ENCODE measurements at regions not wholly inside any gene's neighbourhood (a gene's known extent, or its start where the extent isn't known, plus 50 kb on each side); places are given as distances from the start of the nearest gene placed in this dataset.

DNA sequence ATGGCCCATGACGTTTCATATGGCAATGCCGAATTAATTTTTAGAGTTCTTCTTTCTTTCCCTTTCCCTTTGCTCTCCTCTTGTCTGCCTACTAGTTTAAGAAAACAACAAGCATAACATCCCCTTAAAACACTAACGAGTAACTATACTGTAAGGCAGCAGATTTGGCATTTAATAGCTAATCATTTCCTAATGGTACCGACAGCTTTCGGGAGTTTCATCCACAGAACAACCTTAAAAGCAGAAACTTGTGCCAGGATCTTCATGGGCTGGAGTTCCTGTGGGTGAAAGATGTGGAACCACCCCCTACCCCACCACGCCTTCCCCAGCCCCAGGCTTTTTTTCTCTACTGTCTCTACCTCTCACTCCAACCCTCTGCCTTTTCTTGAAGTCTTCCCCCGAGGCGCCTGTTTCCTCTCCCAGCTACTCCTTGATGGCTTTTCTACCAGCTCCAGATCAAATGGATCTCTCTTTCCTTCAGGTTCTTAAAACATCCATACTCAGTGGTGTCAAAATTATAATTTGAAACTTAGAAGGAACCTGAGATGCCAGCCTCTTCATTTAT, 319.5 kb downstream of the PIK3R1 start:
- Histone ChIP-seq H3K27me3 (ENCODE audit: control insufficient read depth in 1 of 2, insufficient read depth in 2 of 2, low read length in 2 of 2) (peaks cover 3 to 5% of the 10 kb centered on the region in 2 experiments), H3K4me3 (ENCODE audit: low read length) (no peak overlapping the region), H3K4me1 (ENCODE audit: insufficient read depth, low read length) (no peaks in the 10 kb centered on the region), H3K36me3 (ENCODE audit: insufficient read depth, low read length) (no peaks in the 10 kb centered on the region), H3K27ac (ENCODE audit: low read depth in 1 of 2, low read length in 2 of 2) (no peak overlapping the region), H3K9me3 (ENCODE audit: control insufficient read depth in 1 of 2, insufficient read depth in 1 of 2, low read length in 2 of 2) (no peaks in the 10 kb centered on the region)
- TF ChIP-seq, protein P1, sequence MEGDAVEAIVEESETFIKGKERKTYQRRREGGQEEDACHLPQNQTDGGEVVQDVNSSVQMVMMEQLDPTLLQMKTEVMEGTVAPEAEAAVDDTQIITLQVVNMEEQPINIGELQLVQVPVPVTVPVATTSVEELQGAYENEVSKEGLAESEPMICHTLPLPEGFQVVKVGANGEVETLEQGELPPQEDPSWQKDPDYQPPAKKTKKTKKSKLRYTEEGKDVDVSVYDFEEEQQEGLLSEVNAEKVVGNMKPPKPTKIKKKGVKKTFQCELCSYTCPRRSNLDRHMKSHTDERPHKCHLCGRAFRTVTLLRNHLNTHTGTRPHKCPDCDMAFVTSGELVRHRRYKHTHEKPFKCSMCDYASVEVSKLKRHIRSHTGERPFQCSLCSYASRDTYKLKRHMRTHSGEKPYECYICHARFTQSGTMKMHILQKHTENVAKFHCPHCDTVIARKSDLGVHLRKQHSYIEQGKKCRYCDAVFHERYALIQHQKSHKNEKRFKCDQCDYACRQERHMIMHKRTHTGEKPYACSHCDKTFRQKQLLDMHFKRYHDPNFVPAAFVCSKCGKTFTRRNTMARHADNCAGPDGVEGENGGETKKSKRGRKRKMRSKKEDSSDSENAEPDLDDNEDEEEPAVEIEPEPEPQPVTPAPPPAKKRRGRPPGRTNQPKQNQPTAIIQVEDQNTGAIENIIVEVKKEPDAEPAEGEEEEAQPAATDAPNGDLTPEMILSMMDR (IDR thresholded peaks at IDR 0.05), result no peak
- H3K27ac Mint-ChIP-seq, result no peak overlapping the region
- peaks cover 55% of the 10 kb centered on the region for H3K27me3 Mint-ChIP-seq
- H3K36me3 Mint-ChIP-seq (ENCODE audit: low read depth), result no peaks in the 10 kb centered on the region
- H3K4me1 Mint-ChIP-seq (ENCODE audit: low read depth), result no peaks in the 10 kb centered on the region
- intact Hi-C loops (cut with DNase I, micrococcal nuclease), result no loop called here
- ChIA-PET POLR2A (no interaction called here), CTCF (interaction anchor here (0.6 kb wide), 1 partner anchor 807 kb away, joined by 3 read pairs; no protein-coding TSS in a partner anchor)
- no peak overlapping the region for H3K4me3 Mint-ChIP-seq
- DNase-seq, result no peak
- no peak for ATAC-seq (ENCODE audit: poor library complexity)
- H3K9me3 Mint-ChIP-seq, result no peaks in the 10 kb centered on the region

DNA sequence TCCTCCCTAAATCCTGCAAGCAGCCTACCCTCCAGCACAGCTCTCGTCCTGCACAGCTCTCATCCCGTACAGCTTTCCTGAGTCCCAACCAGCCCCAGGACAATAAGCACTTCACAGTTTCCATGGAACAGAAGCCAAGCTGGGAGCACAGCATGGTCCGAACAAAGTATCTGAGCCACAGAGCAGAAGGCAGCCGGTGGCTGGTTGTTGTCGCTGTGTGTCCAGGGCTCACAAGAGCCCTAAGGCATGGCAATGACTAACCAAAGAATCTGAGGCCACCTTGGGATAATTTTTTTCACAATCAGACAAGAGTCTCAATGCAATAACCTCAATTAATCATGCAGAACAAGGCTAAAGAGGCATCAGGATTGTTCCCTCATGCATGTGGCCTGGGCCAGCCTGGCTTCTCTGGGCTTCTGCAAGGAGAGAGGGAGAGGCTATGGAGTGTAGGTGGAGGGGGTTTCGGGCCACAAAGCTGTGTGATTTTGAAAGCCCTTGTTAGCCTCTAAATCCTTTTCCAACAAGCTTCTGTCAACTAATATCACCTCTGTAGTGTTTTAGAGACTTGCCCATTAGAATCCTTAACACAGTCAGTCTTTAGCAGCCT, 323.4 kb downstream of the PIK3R1 start:
- Mint-ChIP-seq H3K4me1 (ENCODE audit: low read depth) (peaks cover 15% of the 10 kb centered on the region), H3K36me3 (ENCODE audit: low read depth) (no peaks in the 10 kb centered on the region), H3K9me3 (no peaks in the 10 kb centered on the region), H3K4me3 (no peak overlapping the region), H3K27me3 (peaks cover 65% of the 10 kb centered on the region), H3K27ac (no peak overlapping the region)
- intact Hi-C loops (cut with DNase I, micrococcal nuclease), result no loop called here
- no peaks in the 10 kb centered on the region for H3K4me1 ChIP-seq (ENCODE audit: insufficient read depth, low read length)
- H3K27ac ChIP-seq (ENCODE audit: low read depth in 1 of 2, low read length in 2 of 2), result no peak overlapping the region
- ATAC-seq (ENCODE audit: poor library complexity) (no peak), DNase-seq (no peak)
- no peaks in the 10 kb centered on the region for H3K9me3 ChIP-seq (ENCODE audit: control insufficient read depth in 1 of 2, insufficient read depth in 1 of 2, low read length in 2 of 2)
- ChIA-PET CTCF (no interaction called here), POLR2A (no interaction called here)
- no peaks in the 10 kb centered on the region for H3K36me3 ChIP-seq (ENCODE audit: insufficient read depth, low read length)
- H3K4me3 ChIP-seq (ENCODE audit: low read length), result no peak overlapping the region
- TF ChIP-seq, protein P1 (IDR thresholded peaks at IDR 0.05), result no peak
- peaks cover 0 to 5% of the 10 kb centered on the region in 2 experiments for H3K27me3 ChIP-seq (ENCODE audit: control insufficient read depth in 1 of 2, insufficient read depth in 2 of 2, low read length in 2 of 2)

DNA sequence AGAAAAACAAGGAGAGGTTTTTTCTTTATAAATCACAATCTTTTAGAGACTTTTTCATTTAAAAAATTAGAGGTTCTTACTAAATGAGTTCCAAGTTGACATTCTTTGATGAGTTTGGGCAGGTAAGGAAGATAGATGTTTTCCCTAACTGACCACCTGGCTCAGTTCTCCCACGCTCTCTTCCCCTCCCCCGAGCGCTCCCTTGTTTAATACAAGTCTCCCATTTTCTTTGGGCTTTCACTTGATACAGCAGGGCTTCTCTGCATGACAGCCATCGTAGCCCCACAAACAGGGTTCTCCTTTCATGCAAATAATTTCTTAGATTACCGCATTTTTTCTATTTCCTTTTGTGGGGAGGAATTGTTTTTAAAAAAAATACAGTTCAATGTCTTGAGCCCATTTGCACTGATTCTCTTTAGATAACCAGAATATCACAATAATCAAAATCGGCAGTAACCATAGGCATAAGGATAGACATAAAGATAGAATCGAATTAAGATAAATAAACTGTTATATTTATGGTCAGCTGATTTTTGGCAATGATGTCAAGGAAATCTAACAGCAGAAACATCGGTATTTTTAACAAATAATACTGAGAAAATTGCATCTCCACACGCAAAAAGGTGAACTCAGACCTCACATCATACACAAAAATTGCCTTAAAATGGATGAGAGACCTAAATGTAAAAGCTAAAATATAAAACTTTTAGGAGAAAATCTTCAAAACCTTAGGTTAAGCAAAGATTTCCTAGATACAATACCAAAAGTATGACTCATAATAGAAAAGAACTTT, 325.4 kb downstream of the PIK3R1 start:
- Mint-ChIP-seq H3K4me3 (no peak overlapping the region), H3K9me3 (no peaks in the 10 kb centered on the region), H3K4me1 (ENCODE audit: low read depth) (peaks cover 15% of the 10 kb centered on the region), H3K36me3 (ENCODE audit: low read depth) (no peaks in the 10 kb centered on the region), H3K27ac (no peak overlapping the region), H3K27me3 (peaks cover 52% of the 10 kb centered on the region)
- TF ChIP-seq, protein P1 (IDR thresholded peaks at IDR 0.05), result no peak
- Histone ChIP-seq H3K27ac (ENCODE audit: low read depth in 1 of 2, low read length in 2 of 2) (no peak overlapping the region), H3K4me3 (ENCODE audit: low read length) (no peak overlapping the region), H3K36me3 (ENCODE audit: insufficient read depth, low read length) (no peaks in the 10 kb centered on the region), H3K4me1 (ENCODE audit: insufficient read depth, low read length) (no peaks in the 10 kb centered on the region), H3K9me3 (ENCODE audit: control insufficient read depth in 1 of 2, insufficient read depth in 1 of 2, low read length in 2 of 2) (no peaks in the 10 kb centered on the region), H3K27me3 (ENCODE audit: control insufficient read depth in 1 of 2, insufficient read depth in 2 of 2, low read length in 2 of 2) (no peaks in the 10 kb centered on the region)
- DNase-seq, result no peak
- POLR2A ChIA-PET, result no interaction called here
- intact Hi-C loops (cut with DNase I, micrococcal nuclease), result no loop called here
- CTCF ChIA-PET, result no interaction called here
- no peak for ATAC-seq (ENCODE audit: poor library complexity)

All from CD4-positive, alpha-beta T cell (primary cell).